ENCODE measurements at regions not wholly inside any gene's neighbourhood (a gene's known extent, or its start where the extent isn't known, plus 50 kb on each side); places are given as distances from the start of the nearest gene placed in this dataset.

- DNase-seq: no peak
Observed at GRCh38 chr3:44173263-44173662, 68.4 kb upstream of the TOPAZ1 start.

- DNase-seq: no peak
Observed at GRCh38 chr3:44175070-44175469, 66.6 kb upstream of the TOPAZ1 start.

GRCh38 chr3:44179246-44179645 lies 62.4 kb upstream of the TOPAZ1 start:
- no peak for DNase-seq

- no peak for DNase-seq
Observed at GRCh38 chr3:44184319-44184953, 57.2 kb upstream of the TOPAZ1 start.

- DNase-seq: no peak
Observed at GRCh38 chr3:44185396-44185915, 56.2 kb upstream of the TOPAZ1 start.

- no peak for DNase-seq
Observed at GRCh38 chr3:44186111-44186672, 55.5 kb upstream of the TOPAZ1 start.

- no peak for DNase-seq
Observed at GRCh38 chr3:44186712-44187111, 55.0 kb upstream of the TOPAZ1 start.

Measured in CD4-positive, alpha-beta T cell treated with Interleukin-12 subunit alpha and Interleukin-12 subunit beta, for 1 hour (primary cell).